ENCODE measurements at regions not wholly inside any gene's neighbourhood (a gene's known extent, or its start where the extent isn't known, plus 50 kb on each side); places are given as distances from the start of the nearest gene placed in this dataset.

GRCh38 chr5:18097817-18098216 is 463.6 kb downstream of the TAF11L14 start:
- Mint-ChIP-seq H3K36me3 (ENCODE audit: insufficient read depth in 1 of 3, low read depth in 3 of 3) (no peaks in the 10 kb centered on the region), H3K4me1 (peaks cover 15 to 21% of the 10 kb centered on the region in 2 experiments), H3K27me3 (ENCODE audit: low read depth) (no peaks in the 10 kb centered on the region), H3K4me3 (no peak overlapping the region), H3K9me3 (no peaks in the 10 kb centered on the region), H3K27ac (0 out of 7 replicates have a peak overlapping the region, but pooled peaks of 1 of the 3 experiments have one; percentile 23)
- Histone ChIP-seq H3K23me2 (ENCODE audit: insufficient read length, low read depth, low read length, poor library complexity, severe bottlenecking) (no peaks in the 10 kb centered on the region), H3K4ac (ENCODE audit: low read depth, low read length) (no peak overlapping the region), H4K20me1 (ENCODE audit: control insufficient read depth, insufficient read depth, insufficient read length) (no peaks in the 10 kb centered on the region), H2AK5ac (ENCODE audit: insufficient read length, low read length) (no peak overlapping the region), H2AFZ (ENCODE audit: low read length) (peak overlapping the region; percentile 68), H4K91ac (ENCODE audit: insufficient read length, low read depth, low read length) (no peak overlapping the region), H3K23ac (ENCODE audit: insufficient read length, low read depth, low read length) (no peak overlapping the region), H3K9ac (ENCODE audit: extremely low read depth, insufficient read length, low read length) (no peak overlapping the region), H3K27me3 (ENCODE audit: insufficient read depth, low read length) (no peaks in the 10 kb centered on the region), H2BK120ac (ENCODE audit: low read depth, low read length, poor library complexity, severe bottlenecking) (no peak overlapping the region), H3K79me1 (ENCODE audit: insufficient read depth, low read depth, low read length, poor library complexity, severe bottlenecking) (no peaks in the 10 kb centered on the region), H2BK5ac (ENCODE audit: insufficient read length, low read length) (no peak overlapping the region), H3K9me3 (ENCODE audit: control insufficient read depth, low read depth, low read length) (no peaks in the 10 kb centered on the region), H3K56ac (ENCODE audit: insufficient read length, low read depth, low read length) (no peak overlapping the region), H2BK20ac (ENCODE audit: low read depth, low read length, poor library complexity, severe bottlenecking) (no peak overlapping the region), H3K4me1 (ENCODE audit: insufficient read depth, low read length) (no peaks in the 10 kb centered on the region), H3K4me2 (ENCODE audit: insufficient read depth, insufficient read length, low read length) (no peak overlapping the region), H2BK15ac (ENCODE audit: low read depth, low read length) (no peak overlapping the region), H4K8ac (replicated peaks; ENCODE audit: insufficient read length, low read depth, low read length) (no peak overlapping the region), H3K27ac (ENCODE audit: insufficient read length, low read depth, low read length) (no peak overlapping the region), H4K5ac (ENCODE audit: insufficient read length, low read depth, low read length) (no peak overlapping the region), H2BK12ac (ENCODE audit: insufficient read length, low read depth, low read length) (no peak overlapping the region), H3K79me2 (ENCODE audit: insufficient read depth, low read length) (no peaks in the 10 kb centered on the region), H3K18ac (ENCODE audit: insufficient read length, low read depth, low read length) (peak overlapping the region; percentile 58), H3K14ac (ENCODE audit: insufficient read depth, low read length) (no peak overlapping the region), H3T11ph (ENCODE audit: low read length) (no peak overlapping the region)
- no CpG with 5 or more reads among the region's 5 CpGs for WGBS (ENCODE audit: extremely low coverage, insufficient read length, low lambda C conversion rate)
- TF ChIP-seq, protein P1, sequence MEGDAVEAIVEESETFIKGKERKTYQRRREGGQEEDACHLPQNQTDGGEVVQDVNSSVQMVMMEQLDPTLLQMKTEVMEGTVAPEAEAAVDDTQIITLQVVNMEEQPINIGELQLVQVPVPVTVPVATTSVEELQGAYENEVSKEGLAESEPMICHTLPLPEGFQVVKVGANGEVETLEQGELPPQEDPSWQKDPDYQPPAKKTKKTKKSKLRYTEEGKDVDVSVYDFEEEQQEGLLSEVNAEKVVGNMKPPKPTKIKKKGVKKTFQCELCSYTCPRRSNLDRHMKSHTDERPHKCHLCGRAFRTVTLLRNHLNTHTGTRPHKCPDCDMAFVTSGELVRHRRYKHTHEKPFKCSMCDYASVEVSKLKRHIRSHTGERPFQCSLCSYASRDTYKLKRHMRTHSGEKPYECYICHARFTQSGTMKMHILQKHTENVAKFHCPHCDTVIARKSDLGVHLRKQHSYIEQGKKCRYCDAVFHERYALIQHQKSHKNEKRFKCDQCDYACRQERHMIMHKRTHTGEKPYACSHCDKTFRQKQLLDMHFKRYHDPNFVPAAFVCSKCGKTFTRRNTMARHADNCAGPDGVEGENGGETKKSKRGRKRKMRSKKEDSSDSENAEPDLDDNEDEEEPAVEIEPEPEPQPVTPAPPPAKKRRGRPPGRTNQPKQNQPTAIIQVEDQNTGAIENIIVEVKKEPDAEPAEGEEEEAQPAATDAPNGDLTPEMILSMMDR (conservative IDR thresholded peaks at IDR 0.05): no peak
- no peak for DNase-seq

All from H9 (cell line).